Effector memory CD4-positive, alpha-beta T cell (primary cell): ENCODE measurements at regions not wholly inside any gene's neighbourhood (a gene's known extent, or its start where the extent isn't known, plus 50 kb on each side); places are given as distances from the start of the nearest gene placed in this dataset.
A peak's percentile ranks its signal among the peaks of the same experiment; 100 is the strongest.

Experiments
- DNase-seq, 3 donors: peaks; one replicate each; pipeline ENCODE4 v3.0.0-alpha.2; 2020
- H3K27ac ChIP-seq: 2 replicates; pipeline ENCODE4 v1.7.0; 2013; ENCODE audit warnings: mild to moderate bottlenecking, low read length, moderate library complexity; ENCODE audit not compliant: insufficient read depth, poor library complexity, severe bottlenecking
- H3K27me3 ChIP-seq: replicated peaks from 2 replicates; pipeline ENCODE4 v1.7.0; 2013; ENCODE audit warnings: mild to moderate bottlenecking, low read length; ENCODE audit not compliant: insufficient read depth, control insufficient read depth, poor library complexity, severe bottlenecking
- H3K36me3 ChIP-seq: 2 replicates; pipeline ENCODE4 v1.7.0; 2013; ENCODE audit warnings: mild to moderate bottlenecking, low read length, moderate library complexity; ENCODE audit not compliant: control insufficient read depth, insufficient read depth
- H3K4me1 ChIP-seq: 2 replicates; pipeline ENCODE4 v1.7.0; 2013; ENCODE audit warnings: low read length, mild to moderate bottlenecking; ENCODE audit not compliant: control insufficient read depth, insufficient read depth, poor library complexity, severe bottlenecking
- H3K4me3 ChIP-seq: 2 replicates; pipeline ENCODE4 v1.7.0; 2013; ENCODE audit warnings: low read length, low read depth, mild to moderate bottlenecking; ENCODE audit not compliant: insufficient read depth, poor library complexity, severe bottlenecking
- H3K9me3 ChIP-seq: 2 replicates; pipeline ENCODE4 v1.7.0; 2013; ENCODE audit warnings: mild to moderate bottlenecking, low read length, moderate library complexity; ENCODE audit not compliant: control insufficient read depth

DNA sequence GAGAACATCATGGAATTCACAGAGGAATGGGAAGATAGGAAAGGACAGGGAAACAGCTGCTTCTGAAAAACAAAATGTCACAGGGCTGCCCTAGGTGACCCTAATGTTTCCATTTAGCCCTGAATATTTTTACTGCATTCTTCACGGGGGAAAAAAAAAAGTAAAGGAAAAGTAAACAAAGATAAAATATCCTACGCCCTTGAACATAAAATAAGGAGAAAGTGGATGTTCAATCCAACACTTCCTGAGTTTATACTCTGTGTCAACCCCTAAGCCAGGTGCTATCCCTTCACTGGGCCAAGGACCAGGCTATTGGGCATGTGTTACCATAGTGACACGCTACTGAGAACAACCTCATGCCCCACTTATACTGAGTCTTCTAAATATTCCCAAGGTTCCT lies 84.7 kb downstream of the FAM76B start:
- no peaks in the 10 kb centered on the region for H3K9me3 ChIP-seq
- no peaks in the 10 kb centered on the region for H3K27me3 ChIP-seq
- no peak overlapping the region for H3K27ac ChIP-seq
- H3K4me1 ChIP-seq = peaks cover 22% of the 10 kb centered on the region
- H3K4me3 ChIP-seq = no peak overlapping the region
- no peaks in the 10 kb centered on the region for H3K36me3 ChIP-seq
- DNase-seq = no peak

DNA sequence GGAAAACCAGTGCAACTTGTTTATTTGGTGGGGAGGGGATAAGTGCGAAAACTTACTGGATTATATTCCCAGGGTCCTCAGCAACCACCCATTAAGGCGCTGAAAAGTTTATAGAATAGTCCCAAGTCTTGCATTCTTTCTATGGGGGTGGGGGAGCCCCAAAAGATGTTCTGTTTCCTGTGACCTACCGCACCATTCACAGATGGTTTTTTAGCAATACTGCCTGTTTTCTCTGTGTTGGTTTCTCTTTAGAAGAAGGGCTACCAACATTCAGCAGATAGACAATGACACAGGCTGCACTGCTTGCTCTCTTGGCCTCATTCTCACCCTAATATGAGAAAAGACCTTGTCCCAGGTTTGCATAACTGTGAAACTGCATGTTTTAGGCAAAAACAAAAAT lies 86.5 kb downstream of the FAM76B start:
- Histone ChIP-seq H3K9me3 (no peaks in the 10 kb centered on the region), H3K4me1 (peaks cover 37% of the 10 kb centered on the region), H3K27me3 (no peaks in the 10 kb centered on the region), H3K27ac (peak overlapping the region; percentile 3), H3K36me3 (no peaks in the 10 kb centered on the region), H3K4me3 (no peak overlapping the region)
- no peak for DNase-seq

DNA sequence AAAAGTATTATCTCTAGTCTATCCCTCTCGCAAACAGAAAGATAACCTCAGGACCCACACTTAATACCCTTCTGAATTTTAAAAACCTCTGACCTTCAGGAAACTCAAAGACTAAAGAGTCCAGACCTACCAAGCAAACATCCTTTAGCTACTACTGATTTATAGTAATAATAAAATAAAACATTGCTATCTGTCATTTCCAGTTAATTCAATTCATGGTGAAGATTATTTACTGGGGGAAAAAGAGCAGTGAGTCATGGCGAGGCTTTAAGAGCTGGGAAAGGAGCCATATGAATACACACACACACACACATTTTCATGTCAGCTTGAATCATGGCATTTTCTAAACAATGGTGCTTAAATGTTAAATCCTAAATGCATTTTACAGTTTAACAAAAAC lies 87.1 kb downstream of the FAM76B start:
- H3K36me3 ChIP-seq = no peaks in the 10 kb centered on the region
- peak overlapping the region; percentile 3 for H3K27ac ChIP-seq
- no peak overlapping the region for H3K4me3 ChIP-seq
- peaks cover 37% of the 10 kb centered on the region for H3K4me1 ChIP-seq
- no peaks in the 10 kb centered on the region for H3K9me3 ChIP-seq
- no peak for DNase-seq
- no peaks in the 10 kb centered on the region for H3K27me3 ChIP-seq

DNA sequence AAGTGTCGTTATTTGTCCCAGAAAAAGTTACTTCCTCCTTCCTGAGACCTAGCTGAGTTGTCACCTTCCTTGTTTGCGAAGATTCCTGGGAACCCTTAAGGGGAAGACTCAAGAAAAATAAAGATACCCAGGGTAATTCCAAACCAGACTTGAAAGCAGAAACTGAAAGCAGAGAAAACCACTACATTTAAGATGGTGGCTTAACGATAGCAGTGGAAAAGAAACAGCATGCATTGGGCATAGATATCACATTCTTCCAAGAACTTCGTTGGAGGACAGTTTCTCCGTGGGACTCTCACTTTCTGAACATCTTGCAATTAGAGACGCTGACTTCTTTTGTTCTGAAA lies 89.1 kb downstream of the FAM76B start:
- H3K4me1 ChIP-seq = peaks cover 36% of the 10 kb centered on the region
- H3K9me3 ChIP-seq = no peaks in the 10 kb centered on the region
- peak overlapping the region; percentile 86 for H3K27ac ChIP-seq
- H3K27me3 ChIP-seq = no peaks in the 10 kb centered on the region
- H3K36me3 ChIP-seq = no peaks in the 10 kb centered on the region
- H3K4me3 ChIP-seq = peak overlapping the region; percentile 30
- no peak for DNase-seq

DNA sequence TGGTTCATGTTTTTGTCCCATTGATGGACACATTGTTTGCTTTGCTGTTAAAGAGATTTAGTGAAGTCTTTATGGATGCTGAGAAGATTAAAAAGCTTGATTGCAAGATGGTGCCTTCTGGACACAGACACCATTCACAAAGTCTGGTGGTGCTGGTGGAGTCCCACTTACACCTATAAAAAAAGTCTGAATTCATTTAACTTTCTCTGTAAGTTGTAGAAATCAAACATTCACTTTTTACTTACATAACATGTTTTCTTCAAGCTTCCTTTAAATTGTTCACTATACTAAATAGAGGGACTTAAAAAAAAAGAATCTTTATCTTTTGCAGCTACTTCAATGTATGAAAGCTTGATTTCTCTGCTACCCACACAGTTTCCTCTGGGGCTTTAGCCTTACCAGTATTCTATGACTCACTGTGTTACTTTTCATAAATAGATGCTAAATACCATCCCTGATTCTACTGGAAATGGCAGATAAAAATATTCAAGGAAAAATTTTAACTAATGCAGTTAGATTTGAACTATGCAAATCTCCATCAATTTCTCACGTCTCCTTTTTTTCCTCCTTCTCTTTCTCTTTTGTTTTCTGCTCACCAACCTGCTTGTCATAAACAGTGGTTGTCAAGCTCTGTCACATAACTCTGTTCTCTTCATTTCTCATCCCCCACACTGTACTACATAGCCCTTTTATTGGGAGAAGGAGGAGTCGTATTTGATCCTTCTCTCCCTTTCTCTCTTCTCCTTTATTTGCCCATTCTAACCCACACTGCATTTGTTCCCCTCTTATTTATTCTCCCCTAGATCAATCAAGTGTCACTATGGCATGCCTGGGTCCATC lies 89.7 kb downstream of the FAM76B start:
- H3K27ac ChIP-seq = peak overlapping the region; percentile 86
- no peaks in the 10 kb centered on the region for H3K9me3 ChIP-seq
- no peaks in the 10 kb centered on the region for H3K27me3 ChIP-seq
- no peaks in the 10 kb centered on the region for H3K36me3 ChIP-seq
- DNase-seq = no peak
- peaks cover 33% of the 10 kb centered on the region for H3K4me1 ChIP-seq
- peak overlapping the region; percentile 30 for H3K4me3 ChIP-seq

DNA sequence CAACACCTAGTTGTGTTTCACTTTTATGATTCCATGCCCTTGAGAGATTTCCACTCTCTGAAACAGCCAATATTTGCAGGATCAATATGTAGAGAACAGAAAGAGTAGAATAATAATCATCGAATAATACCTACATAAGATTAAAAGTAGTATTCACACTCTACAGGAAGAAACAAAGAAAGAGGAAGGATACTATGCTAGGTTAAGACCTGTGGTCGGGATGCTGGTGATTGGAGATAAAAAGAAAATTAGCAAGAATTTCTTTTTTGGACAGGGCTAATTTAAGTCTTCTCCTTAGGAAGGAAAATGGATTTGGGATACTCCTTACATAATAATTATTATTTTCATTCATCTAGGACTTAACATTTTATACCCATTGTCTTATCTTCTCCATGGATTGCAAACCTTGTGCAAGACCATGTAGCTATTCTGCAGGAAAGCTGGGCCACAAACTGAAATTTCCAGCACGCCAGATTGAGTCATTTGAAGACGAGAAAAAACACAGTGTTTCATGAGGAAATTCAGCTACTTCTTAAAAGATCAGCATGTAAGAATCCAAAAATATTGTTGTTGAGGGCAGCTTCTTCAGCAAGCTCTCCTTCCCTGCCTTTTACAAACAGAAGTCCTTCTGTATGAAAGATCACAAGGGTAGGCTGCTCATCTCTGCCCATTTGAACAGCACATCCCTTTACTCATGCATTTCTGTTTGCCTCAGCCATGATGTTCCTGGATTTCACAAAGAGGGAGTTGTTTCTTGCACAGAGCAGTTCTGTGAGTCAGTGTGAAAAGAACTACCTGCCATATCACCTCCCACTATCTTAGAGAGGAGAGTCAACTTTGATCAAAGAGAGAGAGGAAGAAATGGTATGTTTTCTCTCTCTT lies 90.7 kb downstream of the FAM76B start:
- Histone ChIP-seq H3K27ac (peak overlapping the region; percentile 86), H3K4me3 (peak overlapping the region; percentile 20), H3K36me3 (no peaks in the 10 kb centered on the region), H3K4me1 (peaks cover 33% of the 10 kb centered on the region), H3K27me3 (no peaks in the 10 kb centered on the region), H3K9me3 (no peaks in the 10 kb centered on the region)
- no peak for DNase-seq

DNA sequence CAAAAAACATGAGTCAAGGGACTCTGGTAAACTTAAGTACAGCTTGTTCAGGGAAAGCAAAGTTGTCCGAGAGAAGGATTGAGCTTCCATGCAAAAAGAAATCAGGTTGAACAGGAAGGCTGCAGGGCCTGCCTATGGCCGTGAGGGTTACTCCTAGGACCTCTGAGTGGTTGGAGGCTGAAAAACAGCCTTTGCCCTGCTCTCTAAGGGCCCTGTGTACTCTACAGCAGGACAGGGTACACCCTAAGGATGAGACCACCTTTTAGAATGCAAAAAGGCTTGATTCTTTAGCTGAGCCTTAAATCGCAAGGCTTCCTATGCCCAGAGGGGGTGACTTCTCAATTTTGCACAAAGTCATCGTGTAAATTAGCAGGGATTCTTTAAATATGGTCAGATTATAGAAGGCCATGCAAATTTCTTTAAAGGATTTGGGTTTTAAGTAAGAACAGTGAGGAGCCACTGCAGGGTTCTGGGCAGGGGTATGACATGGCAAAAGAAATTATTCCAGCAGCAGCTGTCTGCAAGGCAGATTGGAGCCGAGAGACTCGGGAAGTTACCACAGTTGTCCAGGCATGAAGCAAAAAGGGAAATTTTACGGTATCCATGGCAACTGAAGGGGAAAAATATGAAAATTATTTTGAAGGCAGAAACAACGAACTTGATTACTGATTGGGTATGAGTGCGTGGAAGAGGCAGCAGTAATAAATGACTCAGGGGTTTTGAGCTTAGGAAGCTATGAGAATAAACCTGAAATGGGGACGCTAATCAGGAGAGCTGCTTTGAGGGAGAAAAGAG lies 91.8 kb downstream of the FAM76B start:
- peak overlapping the region; percentile 86 for H3K27ac ChIP-seq

DNA sequence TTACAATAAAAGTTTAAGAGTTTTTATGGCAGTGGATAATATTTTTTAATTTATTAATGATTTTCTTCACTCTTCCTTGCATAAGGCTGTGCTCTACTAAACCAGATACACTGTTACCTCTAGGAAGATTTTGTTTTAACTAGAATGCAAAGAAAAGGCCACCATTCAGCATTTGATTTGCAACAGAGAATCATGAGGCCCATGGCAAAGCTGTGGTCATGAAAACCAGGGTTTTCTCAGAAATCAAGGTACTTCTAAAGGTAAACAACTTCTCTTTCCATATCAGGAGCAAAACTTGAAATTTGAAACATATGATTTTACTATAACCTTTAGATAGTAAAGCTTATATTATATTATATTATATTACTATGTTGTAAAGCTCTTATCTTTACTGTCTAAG lies 94.4 kb downstream of the FAM76B start:
- no peak for DNase-seq
- no peaks in the 10 kb centered on the region for H3K9me3 ChIP-seq
- H3K4me1 ChIP-seq = peaks cover 17% of the 10 kb centered on the region
- no peak overlapping the region for H3K27ac ChIP-seq
- H3K36me3 ChIP-seq = no peaks in the 10 kb centered on the region
- no peaks in the 10 kb centered on the region for H3K27me3 ChIP-seq
- no peak overlapping the region for H3K4me3 ChIP-seq

More for the DNA sequence above, 91.8 kb downstream of the FAM76B start:
- H3K36me3 ChIP-seq = no peaks in the 10 kb centered on the region
- H3K9me3 ChIP-seq = no peaks in the 10 kb centered on the region
- H3K4me1 ChIP-seq = peaks cover 31% of the 10 kb centered on the region
- no peaks in the 10 kb centered on the region for H3K27me3 ChIP-seq
- DNase-seq = no peak
- no peak overlapping the region for H3K4me3 ChIP-seq

DNA sequence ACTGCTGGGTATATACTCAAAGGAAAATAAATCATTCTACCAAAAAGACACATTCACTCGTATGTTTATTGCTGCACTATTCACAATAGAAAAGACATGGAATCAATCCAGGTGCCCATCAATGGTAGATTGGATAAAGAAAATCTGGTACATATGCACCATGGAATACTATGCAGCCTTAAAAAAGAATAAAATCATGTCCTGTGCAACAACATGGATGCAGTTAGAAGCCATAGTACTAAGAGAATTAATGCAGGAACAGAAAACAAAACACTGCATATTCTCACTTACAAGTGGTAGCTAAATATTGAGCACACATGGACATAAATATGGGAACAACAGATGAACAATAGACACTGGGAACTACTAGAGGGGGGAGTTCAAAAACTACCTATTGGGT lies 96.3 kb downstream of the FAM76B start:
- Histone ChIP-seq H3K36me3 (no peaks in the 10 kb centered on the region), H3K4me1 (peaks cover 12% of the 10 kb centered on the region), H3K27me3 (no peaks in the 10 kb centered on the region), H3K9me3 (no peaks in the 10 kb centered on the region), H3K4me3 (no peak overlapping the region), H3K27ac (no peak overlapping the region)
- DNase-seq = no peak
